ENCODE measurements at regions not wholly inside any gene's neighbourhood (a gene's known extent, or its start where the extent isn't known, plus 50 kb on each side); places are given as distances from the start of the nearest gene placed in this dataset.
A peak's percentile ranks its signal among the peaks of the same experiment; 100 is the strongest.

DNA sequence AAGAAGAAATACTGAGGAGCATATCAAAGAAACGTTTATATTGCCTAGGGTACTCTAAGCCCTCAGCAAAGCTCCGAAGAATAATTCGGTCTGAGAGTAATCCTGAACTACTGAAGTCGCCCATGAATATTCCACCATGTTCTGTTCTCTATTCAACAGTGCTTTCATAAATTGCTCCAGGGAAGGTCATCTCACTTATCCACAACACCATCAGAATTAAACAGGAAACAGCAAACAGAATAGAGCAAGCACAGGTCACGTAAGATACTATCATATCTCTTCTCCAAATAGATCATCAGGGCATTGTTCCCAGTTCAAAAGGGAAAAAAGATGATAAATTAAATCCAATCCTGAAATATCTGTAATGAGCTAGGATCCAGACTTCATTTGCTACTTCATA is 325.6 kb downstream of the DEPDC1B start:
- DNase-seq (ENCODE audit: low read depth): no peak

DNA sequence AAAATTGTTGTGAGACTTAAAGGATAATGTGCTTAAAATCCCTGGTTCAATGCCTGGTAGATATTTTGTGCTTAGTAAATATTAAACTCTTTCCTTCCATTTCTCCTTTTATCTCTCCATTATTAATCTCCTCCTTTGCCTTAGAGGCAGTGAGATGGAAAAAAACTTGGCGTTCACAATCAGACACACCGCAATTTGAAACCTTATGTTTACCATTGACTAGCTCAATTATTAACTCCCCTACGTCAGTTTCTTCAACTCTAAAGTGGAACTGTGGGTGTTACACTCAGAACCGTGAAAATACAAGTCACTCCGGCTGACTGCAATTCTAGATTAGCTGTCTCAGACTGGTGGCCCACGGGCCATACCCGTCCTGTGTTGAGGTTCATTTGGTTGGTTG is 327.2 kb downstream of the DEPDC1B start:
- no peak for DNase-seq (ENCODE audit: low read depth)

DNA sequence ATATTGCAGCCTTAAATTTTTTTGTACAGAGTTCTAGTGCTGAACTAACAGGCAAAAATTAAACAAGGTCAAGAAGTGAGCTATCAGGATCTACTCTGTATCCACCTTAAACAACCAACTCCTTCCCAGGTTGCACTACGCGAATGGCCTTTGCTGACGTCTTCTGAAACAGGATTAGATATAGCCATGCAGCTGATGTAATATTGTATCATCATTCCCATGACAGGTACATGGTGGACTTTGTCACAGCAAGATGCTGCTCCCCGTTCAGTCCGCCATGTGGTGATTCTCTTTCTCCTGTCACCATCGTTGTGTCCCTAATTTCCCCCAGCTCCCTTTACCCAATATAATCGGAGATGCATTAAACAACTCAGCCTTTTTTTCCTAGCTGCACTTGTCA is 328.9 kb downstream of the DEPDC1B start:
- no peak for DNase-seq (ENCODE audit: low read depth)

DNA sequence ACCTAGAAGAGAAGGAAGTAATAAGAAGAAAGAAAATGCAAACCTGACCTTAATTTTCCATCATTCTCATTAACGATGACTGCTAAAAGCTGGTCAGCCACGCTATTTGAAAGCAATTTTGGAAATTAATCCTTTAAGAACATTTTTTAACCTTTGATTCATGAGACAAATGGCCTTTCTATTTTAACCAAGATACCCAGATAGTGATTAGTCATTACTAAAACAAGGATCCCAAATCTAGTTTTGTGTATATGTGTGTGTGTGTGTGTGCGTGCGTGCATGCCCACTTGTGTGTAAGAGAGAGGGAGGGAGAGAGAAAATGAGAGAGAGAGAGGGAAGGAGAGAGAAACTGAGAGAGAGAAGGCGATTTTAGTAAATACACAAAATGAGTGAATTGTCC is 329.5 kb downstream of the DEPDC1B start:
- no peak for DNase-seq (ENCODE audit: low read depth)

DNA sequence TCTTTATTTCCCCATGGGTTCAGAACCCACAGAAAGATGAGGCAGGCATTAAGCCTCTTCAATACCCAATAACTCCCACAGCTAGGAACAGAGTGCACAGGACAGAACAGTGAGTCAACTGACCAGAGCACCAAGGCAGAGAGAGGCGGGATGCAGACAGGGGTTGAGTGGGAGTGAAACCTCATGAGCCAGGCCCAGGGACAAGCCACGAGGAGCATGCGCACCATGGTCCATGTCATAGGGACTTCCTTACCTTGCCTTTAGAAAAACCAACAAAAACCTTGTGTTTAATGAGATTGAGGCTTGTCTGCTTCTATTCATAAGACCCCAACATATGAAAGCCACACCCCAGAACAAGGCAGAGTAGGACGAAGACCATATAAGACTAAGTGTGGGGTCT is 330.6 kb downstream of the DEPDC1B start:
- no peak for DNase-seq (ENCODE audit: low read depth)

DNA sequence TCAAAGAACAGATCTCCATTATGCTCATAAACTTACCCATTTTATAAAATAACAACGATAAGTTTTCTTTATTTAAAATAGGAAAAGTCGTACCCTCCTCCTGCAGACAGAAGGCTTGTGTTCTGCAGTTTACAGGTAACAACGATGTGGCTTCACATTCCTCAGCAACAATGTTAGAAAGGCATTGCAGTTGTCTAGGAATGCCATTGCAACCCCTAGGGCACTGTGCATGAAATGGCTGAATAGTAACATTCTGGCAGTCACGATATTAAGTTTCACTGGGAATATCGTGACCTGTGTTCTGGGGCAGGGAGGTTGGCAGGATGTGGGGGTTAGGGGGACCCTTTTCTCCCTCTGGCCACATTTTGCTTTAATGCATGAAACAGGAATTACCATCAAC is 331.9 kb downstream of the DEPDC1B start:
- no peak for DNase-seq (ENCODE audit: low read depth)

DNA sequence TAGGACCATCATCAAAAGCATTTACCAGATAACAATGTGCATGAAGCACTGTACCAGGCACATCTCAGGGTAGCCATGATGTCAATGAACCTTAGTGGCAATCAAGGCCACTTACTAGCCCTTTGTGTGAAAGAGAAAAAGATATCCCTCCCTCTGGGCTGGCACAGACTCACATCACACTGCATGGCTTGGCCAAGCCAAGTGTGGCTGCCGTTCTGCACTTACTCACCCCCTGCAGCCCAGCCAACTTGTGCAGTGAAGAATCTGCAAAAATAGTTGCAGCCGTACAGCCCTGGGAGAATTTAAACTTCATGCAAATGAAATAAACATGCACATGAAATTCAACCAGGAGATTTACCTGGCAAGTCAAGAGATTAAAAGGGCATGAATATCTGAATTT is 333.5 kb downstream of the DEPDC1B start:
- DNase-seq (ENCODE audit: low read depth): no peak

DNA sequence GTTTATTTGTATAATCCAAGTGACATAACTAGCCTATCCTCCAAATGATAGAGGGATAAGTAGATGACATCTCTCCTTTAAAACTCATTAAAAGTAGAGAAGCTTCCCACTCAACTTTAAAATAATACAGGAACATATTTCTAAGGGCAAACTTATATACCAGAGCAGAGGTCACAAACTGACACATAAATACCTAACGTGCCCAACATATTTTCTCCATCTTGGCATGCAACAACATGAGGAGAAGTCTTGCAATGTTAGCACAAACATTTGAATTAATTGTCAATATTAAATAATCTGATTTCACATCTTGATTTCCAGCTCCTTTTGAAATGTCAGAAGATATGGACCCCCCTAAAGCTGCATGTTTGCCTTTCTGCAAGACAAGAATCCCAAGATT is 335.0 kb downstream of the DEPDC1B start:
- DNase-seq (ENCODE audit: low read depth): no peak

DNA sequence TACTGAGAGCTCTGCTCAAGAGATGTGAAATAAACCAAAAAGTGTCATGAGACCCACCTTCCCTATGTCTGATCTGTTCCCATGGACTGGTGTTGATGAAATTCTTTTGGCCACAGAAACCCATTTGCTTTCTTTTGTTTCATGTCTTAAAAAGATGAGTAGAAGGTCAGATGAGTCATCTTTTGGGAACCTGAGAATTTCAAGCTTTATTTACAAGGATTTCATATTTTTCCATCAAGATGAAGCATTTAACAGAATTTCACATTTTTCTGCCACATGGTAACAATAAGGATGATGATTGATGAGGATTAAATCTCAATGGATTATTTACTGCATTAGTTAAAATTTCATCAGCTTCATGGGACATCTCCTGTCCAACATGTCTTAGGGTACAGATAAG is 337.8 kb downstream of the DEPDC1B start:
- peak; percentile 31 for DNase-seq (ENCODE audit: low read depth)

DNA sequence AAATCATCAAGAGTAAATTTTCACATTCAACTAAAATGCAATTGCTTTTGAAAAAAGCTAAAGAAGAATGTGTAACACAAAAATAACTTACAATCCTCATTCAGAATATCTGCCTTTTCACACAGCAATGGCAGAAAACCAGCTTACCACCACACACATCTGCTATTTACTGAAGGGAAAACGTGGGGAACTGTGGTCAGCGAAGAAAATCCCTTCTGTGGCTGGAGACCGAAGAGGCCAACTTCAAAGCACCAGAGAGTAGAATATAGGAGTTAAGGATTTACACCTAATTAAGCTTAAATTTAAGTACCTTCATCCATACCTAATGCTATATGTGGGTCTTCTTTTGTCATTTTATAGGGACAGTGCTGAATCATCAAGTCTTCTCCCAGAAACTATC is 339.6 kb downstream of the DEPDC1B start:
- DNase-seq (ENCODE audit: low read depth): no peak

DNA sequence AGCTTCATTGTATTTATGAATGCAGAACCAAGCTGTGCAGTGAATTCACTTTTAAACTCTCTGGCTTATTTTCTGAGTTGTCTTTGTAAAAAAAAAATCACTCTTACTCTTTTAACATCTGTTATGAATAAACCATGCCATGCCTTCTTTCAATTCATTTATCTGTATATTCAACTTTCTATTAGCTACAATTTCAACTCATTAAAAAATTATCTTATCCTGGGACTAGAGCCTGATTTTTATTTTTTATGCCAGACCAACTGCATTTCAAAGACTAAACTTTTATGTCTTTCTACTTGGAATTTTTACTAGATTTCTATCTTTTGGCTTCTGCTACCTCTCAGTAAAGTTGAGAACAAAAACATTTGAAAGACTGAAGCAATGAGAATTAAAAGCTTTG is 342.7 kb downstream of the DEPDC1B start:
- no peak for DNase-seq (ENCODE audit: low read depth)

DNA sequence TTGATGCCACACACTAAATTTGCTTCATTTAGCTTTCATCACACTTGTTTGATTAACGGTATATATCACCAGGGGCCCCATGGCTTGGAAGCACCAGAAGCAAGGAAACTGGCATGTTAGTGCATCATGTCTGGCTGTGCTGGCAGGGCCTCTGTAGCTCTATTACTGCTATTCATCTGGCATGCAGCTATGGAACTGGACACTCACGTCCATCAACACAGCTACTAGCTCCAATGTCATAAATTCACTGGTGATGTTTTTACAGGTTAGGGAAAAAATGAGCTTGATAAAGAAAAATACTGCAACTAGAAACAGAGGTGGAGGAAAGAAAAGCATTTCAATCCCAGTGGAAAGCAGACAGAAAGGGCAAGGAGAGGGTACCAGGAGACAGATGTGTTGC is 343.2 kb downstream of the DEPDC1B start:
- DNase-seq (ENCODE audit: low read depth): no peak

DNA sequence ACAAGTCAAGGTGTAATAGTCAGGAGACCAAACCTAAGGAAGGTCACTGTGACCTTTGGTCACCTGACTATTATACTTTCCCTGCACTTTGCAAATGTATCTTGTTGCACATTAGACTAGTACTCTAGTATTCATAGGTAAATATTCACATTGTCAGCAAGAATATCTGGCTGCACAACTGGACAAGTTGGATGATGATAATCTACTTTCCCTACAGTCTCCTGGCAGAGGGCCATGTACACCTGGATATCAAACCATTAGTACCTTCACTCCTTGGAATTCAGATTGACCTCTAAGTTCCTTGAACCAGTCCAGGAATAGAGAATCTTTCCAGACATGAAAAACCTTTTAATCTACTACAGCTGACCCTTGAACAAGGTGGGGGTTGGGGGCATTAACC is 344.8 kb downstream of the DEPDC1B start:
- DNase-seq (ENCODE audit: low read depth): no peak

DNA sequence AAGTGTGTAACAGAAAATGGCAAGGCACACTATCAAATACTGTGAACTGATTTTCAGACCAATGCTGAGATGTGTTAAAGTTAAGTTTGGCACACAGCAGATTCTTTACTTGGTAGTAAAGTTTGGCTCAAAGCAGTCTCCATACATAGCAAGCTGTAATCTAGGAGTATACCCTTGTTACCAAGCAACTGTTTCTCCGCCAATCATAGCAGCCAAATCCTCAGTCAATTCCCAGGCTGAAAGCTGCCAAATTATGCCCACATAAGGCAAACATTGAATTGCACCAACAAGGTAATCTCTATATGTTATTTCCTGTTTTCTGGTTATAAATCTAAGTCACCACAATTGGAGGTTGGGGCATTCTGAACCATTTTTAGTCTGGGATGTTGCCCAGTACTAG is 345.7 kb downstream of the DEPDC1B start:
- no peak for DNase-seq (ENCODE audit: low read depth)

DNA sequence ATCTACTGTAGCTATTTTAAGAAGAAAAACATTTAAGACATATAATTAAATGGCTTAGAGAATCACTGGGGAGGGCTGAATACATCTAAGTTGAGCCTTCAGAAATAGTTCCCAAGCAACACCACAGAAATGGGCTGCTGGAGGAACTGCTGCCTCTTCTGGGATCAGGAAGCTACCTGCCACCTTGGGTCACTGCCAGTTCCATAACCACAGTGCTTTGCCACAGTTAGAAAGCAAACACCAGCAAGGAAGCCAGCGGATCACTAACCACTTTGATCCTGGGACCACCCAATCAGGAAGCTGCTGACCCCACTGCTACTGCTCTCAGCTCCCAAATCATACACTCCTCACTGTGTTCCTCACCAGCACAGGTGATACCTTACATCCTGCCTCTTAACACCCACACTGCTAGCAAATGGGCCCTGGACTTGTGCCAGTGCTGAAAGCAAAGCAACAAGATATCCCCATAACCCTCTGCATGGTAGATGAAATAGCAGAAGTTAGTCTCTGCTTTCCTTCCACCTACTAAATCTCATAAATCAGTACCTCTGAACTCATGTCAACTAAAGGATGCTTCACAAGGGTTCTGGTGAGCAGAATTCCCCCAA is 346.9 kb downstream of the DEPDC1B start:
- no peak for DNase-seq (ENCODE audit: low read depth)

DNA sequence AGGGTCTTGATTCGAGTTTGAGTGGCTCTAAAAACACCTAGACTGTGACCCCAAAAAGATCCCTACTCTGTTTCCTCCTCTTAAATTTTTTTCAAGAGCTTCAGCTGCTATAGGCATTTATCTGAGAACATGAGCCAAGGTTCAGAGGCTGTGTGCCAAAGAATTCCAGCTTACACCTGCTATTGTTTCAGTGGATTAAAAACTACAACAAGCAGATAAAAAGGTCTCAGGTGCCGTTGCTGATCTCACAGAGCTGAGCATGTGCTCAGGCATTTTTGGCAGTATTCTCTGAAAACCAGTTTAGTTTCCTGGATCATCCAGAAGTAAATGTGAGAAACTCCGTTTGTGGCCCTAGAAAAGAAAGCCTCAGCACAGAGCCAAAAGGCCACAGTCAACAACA is 349.2 kb downstream of the DEPDC1B start:
- no peak for DNase-seq (ENCODE audit: low read depth)

DNA sequence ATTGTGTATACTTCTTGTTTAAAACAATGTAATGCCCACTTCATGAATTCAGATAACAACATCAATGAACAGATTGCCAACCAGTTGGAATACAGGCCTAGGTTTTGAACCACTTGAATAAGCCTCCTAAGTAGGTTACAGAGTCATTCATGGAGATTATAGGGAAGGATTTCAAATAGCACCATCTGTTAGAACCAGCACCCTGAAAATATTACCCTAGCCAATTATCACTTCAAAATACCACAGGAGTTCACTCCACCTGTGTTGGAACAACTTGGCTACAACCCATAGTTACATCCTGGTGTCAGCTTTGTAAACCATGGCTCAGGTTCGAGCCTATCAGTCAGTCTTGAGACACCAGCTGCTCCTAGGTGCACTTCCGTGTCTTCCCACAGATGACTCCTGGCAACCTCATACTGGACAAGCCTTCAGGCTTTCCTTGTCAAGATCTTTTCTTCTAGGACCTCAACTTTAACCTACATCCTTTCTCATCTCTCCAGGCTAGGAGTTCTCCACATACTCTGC is 350.0 kb downstream of the DEPDC1B start:
- DNase-seq (ENCODE audit: low read depth): no peak

DNA sequence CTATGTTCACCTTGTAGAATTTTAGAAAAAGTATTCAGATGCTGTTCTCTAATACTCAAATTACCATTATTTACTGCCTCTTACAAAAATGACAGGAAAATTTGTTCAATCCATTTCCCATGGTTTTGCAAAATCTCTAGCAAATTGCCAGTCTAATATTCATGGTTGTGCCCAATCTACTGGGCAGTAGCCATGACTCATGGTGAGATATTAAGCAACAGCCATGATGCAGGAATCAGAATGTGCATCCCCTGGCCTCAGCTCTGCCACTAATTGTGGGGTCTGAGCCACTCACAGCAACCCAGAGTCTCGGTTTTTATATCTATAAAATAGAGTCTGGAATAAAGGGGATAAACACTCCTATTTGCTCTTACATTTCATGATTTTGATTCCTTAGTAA is 353.6 kb downstream of the DEPDC1B start:
- DNase-seq (ENCODE audit: low read depth): no peak

DNA sequence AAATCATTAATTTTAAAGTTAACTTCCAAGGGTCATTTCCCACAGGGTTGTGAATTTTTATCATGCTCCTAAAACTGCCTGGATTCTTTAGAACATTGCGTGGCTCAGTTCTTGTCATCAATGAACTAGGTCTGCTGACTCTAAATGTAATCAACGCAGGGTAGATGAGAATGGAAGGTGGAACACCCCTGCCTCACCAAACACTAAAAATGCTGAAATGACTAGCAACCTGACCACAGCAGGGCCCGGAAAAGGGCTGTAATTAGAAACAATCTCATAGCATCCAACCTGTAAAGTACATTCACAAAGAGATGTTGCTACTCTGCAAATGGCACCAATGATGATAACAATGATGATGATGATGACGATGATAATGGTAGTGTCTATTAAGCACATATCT is 356.9 kb downstream of the DEPDC1B start:
- no peak for DNase-seq (ENCODE audit: low read depth)

DNA sequence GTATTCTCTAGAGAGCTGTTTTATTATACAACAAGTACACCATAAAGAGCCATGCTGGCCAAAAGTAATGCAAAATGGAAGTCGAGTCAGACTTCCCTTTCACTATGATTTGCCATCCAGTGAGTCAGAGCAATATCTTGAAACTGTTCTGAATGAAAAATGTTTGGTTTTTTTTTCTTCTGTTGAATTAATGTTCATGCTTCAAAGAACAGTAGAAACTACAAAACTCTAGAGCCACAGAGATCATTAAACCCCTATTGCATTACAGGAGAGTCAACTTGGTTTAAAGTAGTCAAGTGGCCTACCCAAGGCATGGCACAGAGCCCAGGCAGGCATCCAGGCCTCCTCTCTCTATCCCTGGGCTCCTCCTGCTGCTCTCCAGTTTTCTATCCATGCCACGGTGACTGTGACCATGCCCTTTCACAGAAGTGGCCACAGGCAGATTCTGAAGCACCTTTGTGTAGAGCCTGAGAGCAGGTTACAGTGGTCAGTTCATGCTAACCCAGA is 358.9 kb downstream of the DEPDC1B start:
- no peak for DNase-seq (ENCODE audit: low read depth)

DNA sequence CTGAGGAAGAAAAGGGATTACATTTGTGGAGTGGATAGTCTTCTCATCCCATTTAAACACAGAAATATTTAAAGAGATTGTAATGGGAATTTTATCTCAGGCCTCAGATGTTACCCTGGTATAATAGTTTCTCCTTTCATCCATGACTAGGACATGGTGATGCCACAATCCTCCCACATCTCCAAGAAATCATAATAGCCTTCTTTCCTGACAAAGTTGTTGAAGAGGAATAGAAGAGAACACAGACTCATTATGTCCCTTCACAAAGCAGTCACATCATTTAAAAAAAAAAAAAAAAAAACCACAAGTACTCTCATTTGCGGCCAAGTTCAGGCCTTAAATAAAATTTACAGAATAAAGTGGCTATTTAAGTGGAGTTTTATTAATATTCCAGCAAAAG is 359.6 kb downstream of the DEPDC1B start:
- DNase-seq (ENCODE audit: low read depth): no peak

DNA sequence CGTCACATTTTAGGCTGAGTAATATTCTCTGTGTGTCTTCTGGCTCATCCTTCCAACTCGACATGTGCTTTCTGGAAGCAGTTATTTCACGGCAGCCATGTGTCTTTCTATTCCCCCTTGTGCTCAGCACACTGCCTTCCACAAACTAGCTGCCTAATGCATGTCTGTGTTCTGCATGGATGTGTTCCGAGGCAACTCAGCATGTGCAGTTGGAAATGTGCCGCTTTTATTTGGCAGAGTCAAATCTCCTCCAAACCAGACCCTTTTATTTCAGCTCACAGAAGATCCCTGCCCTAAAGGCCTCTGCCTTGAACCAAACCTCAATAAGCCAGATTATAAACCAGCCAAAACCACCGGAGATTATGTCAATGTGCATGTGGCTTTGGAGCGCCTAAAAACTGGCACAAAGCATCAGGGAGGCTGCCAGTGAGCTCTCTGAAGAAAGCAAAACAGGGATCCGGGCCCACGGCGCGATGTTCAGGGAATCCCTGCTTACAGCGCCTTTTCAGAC is 360.2 kb downstream of the DEPDC1B start:
- no peak for DNase-seq (ENCODE audit: low read depth)

DNA sequence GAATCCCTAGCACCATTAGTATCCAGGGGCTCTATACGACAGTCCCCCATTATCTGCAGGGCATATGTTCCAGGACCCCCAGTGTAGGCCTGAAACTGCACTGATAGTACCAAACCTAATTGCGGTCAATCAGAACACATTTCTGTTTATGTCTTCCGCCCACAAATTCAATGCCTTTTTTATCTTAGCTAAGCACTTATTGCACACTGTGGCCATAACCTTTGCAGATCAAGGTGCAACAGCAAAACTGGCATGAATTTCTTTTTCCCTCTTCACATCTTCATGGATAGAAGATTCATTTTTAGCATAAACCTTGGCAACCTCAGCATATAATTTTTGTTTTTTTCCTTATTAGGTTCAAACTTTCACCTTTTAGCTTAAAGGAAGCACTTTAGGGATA is 361.1 kb downstream of the DEPDC1B start:
- DNase-seq (ENCODE audit: low read depth): no peak

DNA sequence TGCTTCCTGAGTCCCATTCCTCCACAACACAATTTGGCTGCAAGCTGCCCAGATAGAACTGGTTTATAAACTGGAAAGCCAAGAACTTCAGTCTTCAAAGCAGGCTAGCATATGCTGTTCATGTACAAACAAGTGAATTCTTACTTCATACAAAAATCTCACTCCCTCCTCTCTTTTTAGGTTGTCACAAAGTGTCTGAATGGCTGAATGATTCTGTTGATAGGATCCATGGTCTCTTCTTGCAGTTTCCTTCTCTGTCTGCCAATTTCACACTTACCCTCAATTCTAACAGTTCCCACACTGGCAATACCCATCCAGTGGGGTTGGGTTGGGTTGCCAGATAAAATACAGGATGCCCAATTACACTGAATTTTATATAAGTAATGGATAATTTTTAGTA is 363.5 kb downstream of the DEPDC1B start:
- no peak for DNase-seq (ENCODE audit: low read depth)

Data from HS-5 (cell line).